ENCODE measurements at regions not wholly inside any gene's neighbourhood (a gene's known extent, or its start where the extent isn't known, plus 50 kb on each side); places are given as distances from the start of the nearest gene placed in this dataset.
A peak's percentile ranks its signal among the peaks of the same experiment; 100 is the strongest.

GRCh38 chr2:145020694-145021093, 500.8 kb upstream of the ZEB2 start:
- Histone ChIP-seq H3K4me3 (ENCODE audit: low read length) (no peak overlapping the region), H3K36me3 (ENCODE audit: insufficient read depth, low read length) (no peaks in the 10 kb centered on the region), H3K4me1 (ENCODE audit: control insufficient read depth, insufficient read depth, low read length) (peaks cover 12% of the 10 kb centered on the region), H3K4me2 (ENCODE audit: low read length) (no peak overlapping the region), H3K9ac (ENCODE audit: low read depth, low read length) (no peak overlapping the region), H3K9me3 (replicated peaks; ENCODE audit: low read length) (no peaks in the 10 kb centered on the region), H3K27me3 (ENCODE audit: control insufficient read depth, insufficient read depth, low read length) (no peaks in the 10 kb centered on the region)

DNA sequence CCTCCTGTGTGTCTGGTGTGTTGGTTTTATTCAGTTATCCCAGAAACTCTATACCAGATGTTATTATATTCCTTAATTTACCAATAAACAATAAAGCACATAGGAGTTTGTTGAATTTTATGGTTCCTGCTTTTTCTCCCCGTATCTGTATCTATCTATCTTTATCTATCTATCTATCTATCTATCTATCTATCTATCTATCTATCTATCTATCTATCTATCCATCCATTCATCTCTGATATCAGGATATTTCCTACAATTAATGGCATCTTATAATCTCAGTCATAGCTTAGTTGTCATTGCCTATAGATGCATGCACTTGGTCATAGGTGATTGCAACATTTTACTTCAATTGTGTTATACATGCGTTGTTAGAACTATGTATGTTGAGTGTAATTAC, 500.2 kb upstream of the ZEB2 start:
- no peak overlapping the region for H3K4me3 ChIP-seq (ENCODE audit: low read length)
- H3K4me2 ChIP-seq (ENCODE audit: low read length), result no peak overlapping the region
- no peaks in the 10 kb centered on the region for H3K9me3 ChIP-seq (replicated peaks; ENCODE audit: low read length)
- H3K36me3 ChIP-seq (ENCODE audit: insufficient read depth, low read length), result no peaks in the 10 kb centered on the region
- H3K27me3 ChIP-seq (ENCODE audit: control insufficient read depth, insufficient read depth, low read length), result no peaks in the 10 kb centered on the region
- peaks cover 17% of the 10 kb centered on the region for H3K4me1 ChIP-seq (ENCODE audit: control insufficient read depth, insufficient read depth, low read length)
- H3K9ac ChIP-seq (ENCODE audit: low read depth, low read length), result no peak overlapping the region

DNA sequence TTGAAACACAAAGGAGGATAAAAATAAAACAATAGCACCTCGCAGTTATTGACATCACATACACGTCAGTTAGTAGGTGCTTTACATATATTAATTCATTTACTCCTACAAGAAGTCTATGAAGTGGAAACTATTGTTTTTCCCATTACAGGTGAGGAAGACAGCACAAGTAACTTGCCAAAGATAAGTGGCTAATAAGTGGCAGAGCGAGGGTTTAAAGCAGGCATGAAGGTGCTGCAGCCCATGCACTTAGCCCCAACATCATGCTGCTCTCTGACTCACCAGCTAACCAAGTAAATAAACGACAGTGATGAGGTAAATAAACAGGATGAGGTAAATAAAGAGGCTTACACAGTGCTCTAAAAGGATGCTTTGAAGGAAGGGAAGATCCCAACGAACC, 498.6 kb upstream of the ZEB2 start:
- Histone ChIP-seq H3K4me3 (ENCODE audit: low read length) (no peak overlapping the region), H3K27me3 (ENCODE audit: control insufficient read depth, insufficient read depth, low read length) (no peaks in the 10 kb centered on the region)

DNA sequence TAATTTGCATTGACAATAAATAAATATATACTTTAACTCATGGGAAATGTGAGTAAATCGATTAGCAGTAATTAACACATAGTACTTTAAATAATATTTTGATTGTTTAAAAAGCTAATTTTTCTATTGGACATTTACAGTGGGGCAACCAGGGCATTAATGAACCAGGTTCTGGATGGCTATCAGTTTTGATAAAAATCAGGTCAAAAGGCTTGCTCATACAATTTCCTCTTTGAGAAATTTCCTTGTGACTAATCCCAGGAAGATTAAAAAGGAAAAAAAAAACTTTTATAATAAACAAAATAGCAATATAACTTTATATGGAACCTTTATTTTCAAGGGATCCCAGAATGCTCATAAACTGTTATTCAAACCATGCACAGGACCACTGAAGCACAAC, 497.2 kb upstream of the ZEB2 start:
- Histone ChIP-seq H3K4me3 (ENCODE audit: low read length) (no peak overlapping the region), H3K36me3 (ENCODE audit: insufficient read depth, low read length) (no peaks in the 10 kb centered on the region), H3K4me1 (ENCODE audit: control insufficient read depth, insufficient read depth, low read length) (peaks cover 26% of the 10 kb centered on the region), H3K9me3 (replicated peaks; ENCODE audit: low read length) (no peaks in the 10 kb centered on the region), H3K9ac (ENCODE audit: low read depth, low read length) (no peak overlapping the region), H3K27me3 (ENCODE audit: control insufficient read depth, insufficient read depth, low read length) (no peaks in the 10 kb centered on the region), H3K4me2 (ENCODE audit: low read length) (no peak overlapping the region)

More for the DNA sequence above, 498.6 kb upstream of the ZEB2 start:
- Histone ChIP-seq H3K4me1 (ENCODE audit: control insufficient read depth, insufficient read depth, low read length) (peaks cover 18% of the 10 kb centered on the region), H3K9me3 (replicated peaks; ENCODE audit: low read length) (no peaks in the 10 kb centered on the region), H3K9ac (ENCODE audit: low read depth, low read length) (no peak overlapping the region), H3K4me2 (ENCODE audit: low read length) (no peak overlapping the region), H3K36me3 (ENCODE audit: insufficient read depth, low read length) (no peaks in the 10 kb centered on the region)

- Histone ChIP-seq H3K4me3 (ENCODE audit: low read length) (no peak overlapping the region), H3K36me3 (ENCODE audit: insufficient read depth, low read length) (no peaks in the 10 kb centered on the region), H3K27me3 (ENCODE audit: control insufficient read depth, insufficient read depth, low read length) (no peaks in the 10 kb centered on the region), H3K4me2 (ENCODE audit: low read length) (no peak overlapping the region), H3K9me3 (replicated peaks; ENCODE audit: low read length) (no peaks in the 10 kb centered on the region), H3K4me1 (ENCODE audit: control insufficient read depth, insufficient read depth, low read length) (peaks cover 25% of the 10 kb centered on the region), H3K9ac (ENCODE audit: low read depth, low read length) (no peak overlapping the region)
Measured at GRCh38 chr2:145016711-145017110, 496.8 kb upstream of the ZEB2 start.

- H3K4me1 ChIP-seq (ENCODE audit: control insufficient read depth, insufficient read depth, low read length), result peaks cover 28% of the 10 kb centered on the region
- no peaks in the 10 kb centered on the region for H3K9me3 ChIP-seq (replicated peaks; ENCODE audit: low read length)
- H3K27me3 ChIP-seq (ENCODE audit: control insufficient read depth, insufficient read depth, low read length), result no peaks in the 10 kb centered on the region
- H3K36me3 ChIP-seq (ENCODE audit: insufficient read depth, low read length), result no peaks in the 10 kb centered on the region
- H3K4me2 ChIP-seq (ENCODE audit: low read length), result no peak overlapping the region
- H3K4me3 ChIP-seq (ENCODE audit: low read length), result no peak overlapping the region
- H3K9ac ChIP-seq (ENCODE audit: low read depth, low read length), result no peak overlapping the region
Measured at GRCh38 chr2:145015561-145015960, 495.6 kb upstream of the ZEB2 start.

- no peak overlapping the region for H3K9ac ChIP-seq (ENCODE audit: low read depth, low read length)
- no peak overlapping the region for H3K4me3 ChIP-seq (ENCODE audit: low read length)
- peaks cover 35% of the 10 kb centered on the region for H3K4me1 ChIP-seq (ENCODE audit: control insufficient read depth, insufficient read depth, low read length)
- H3K4me2 ChIP-seq (ENCODE audit: low read length), result peak overlapping the region; percentile 51
- H3K9me3 ChIP-seq (replicated peaks; ENCODE audit: low read length), result no peaks in the 10 kb centered on the region
- H3K27me3 ChIP-seq (ENCODE audit: control insufficient read depth, insufficient read depth, low read length), result no peaks in the 10 kb centered on the region
- no peaks in the 10 kb centered on the region for H3K36me3 ChIP-seq (ENCODE audit: insufficient read depth, low read length)
Measured at GRCh38 chr2:145012806-145013205, 492.9 kb upstream of the ZEB2 start.

DNA sequence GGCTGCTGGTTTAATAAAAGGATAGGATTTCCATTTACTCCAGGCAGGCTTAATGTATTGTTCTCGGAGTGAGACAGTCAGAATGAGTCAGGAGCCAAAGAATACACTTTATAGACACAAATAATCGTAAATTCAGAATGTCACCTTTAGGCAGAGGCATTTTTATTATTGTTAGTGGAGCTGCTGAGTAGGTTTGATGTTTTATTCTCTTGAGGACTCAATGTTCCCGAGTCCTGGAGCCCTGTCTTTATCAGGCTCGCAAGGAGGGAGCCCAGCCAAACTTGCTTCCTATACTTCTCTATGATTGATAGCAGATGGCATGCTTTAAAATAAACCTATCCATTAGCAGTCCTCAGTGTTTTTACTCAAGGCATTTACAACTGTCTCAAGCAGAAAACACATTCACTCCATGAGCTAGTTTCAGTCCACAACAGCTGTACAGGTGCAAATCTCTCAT, 492.3 kb upstream of the ZEB2 start:
- peaks cover 39% of the 10 kb centered on the region for H3K4me1 ChIP-seq (ENCODE audit: control insufficient read depth, insufficient read depth, low read length)

GRCh38 chr2:145010635-145011034, 490.7 kb upstream of the ZEB2 start:
- no peak overlapping the region for H3K4me3 ChIP-seq (ENCODE audit: low read length)
- no peak overlapping the region for H3K4me2 ChIP-seq (ENCODE audit: low read length)
- H3K27me3 ChIP-seq (ENCODE audit: control insufficient read depth, insufficient read depth, low read length), result no peaks in the 10 kb centered on the region
- H3K4me1 ChIP-seq (ENCODE audit: control insufficient read depth, insufficient read depth, low read length), result peaks cover 45% of the 10 kb centered on the region
- H3K36me3 ChIP-seq (ENCODE audit: insufficient read depth, low read length), result no peaks in the 10 kb centered on the region
- H3K9ac ChIP-seq (ENCODE audit: low read depth, low read length), result no peak overlapping the region
- H3K9me3 ChIP-seq (replicated peaks; ENCODE audit: low read length), result no peaks in the 10 kb centered on the region

More for the DNA sequence above, 492.3 kb upstream of the ZEB2 start:
- H3K27me3 ChIP-seq (ENCODE audit: control insufficient read depth, insufficient read depth, low read length), result no peaks in the 10 kb centered on the region
- no peak overlapping the region for H3K4me3 ChIP-seq (ENCODE audit: low read length)
- H3K4me2 ChIP-seq (ENCODE audit: low read length), result peak overlapping the region; percentile 51
- no peaks in the 10 kb centered on the region for H3K36me3 ChIP-seq (ENCODE audit: insufficient read depth, low read length)
- no peak overlapping the region for H3K9ac ChIP-seq (ENCODE audit: low read depth, low read length)
- H3K9me3 ChIP-seq (replicated peaks; ENCODE audit: low read length), result no peaks in the 10 kb centered on the region

DNA sequence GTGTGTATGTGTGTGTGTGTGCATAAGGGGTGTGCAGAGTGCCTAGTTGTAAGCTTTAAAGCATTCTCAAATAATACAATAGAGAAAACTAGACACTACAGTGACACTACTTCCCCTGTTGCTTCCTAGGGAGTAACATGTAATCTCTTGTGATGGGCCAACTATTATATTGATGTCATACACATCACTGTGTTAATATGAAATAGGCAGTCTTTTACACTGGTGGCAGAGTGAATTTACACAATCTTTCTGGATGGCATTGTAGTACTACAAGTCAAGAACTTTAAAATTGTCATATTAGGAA, 488.0 kb upstream of the ZEB2 start:
- H3K36me3 ChIP-seq (ENCODE audit: insufficient read depth, low read length), result no peaks in the 10 kb centered on the region
- H3K4me2 ChIP-seq (ENCODE audit: low read length), result peak overlapping the region; percentile 69
- H3K9ac ChIP-seq (ENCODE audit: low read depth, low read length), result peak overlapping the region; percentile 82
- H3K4me1 ChIP-seq (ENCODE audit: control insufficient read depth, insufficient read depth, low read length), result peaks cover 35% of the 10 kb centered on the region
- H3K4me3 ChIP-seq (ENCODE audit: low read length), result peak overlapping the region; percentile 48
- no peaks in the 10 kb centered on the region for H3K9me3 ChIP-seq (replicated peaks; ENCODE audit: low read length)
- no peaks in the 10 kb centered on the region for H3K27me3 ChIP-seq (ENCODE audit: control insufficient read depth, insufficient read depth, low read length)

GRCh38 chr2:145007093-145007959, 487.4 kb upstream of the ZEB2 start:
- peak overlapping the region; percentile 82 for H3K9ac ChIP-seq (ENCODE audit: low read depth, low read length)
- no peaks in the 10 kb centered on the region for H3K9me3 ChIP-seq (replicated peaks; ENCODE audit: low read length)
- H3K4me1 ChIP-seq (ENCODE audit: control insufficient read depth, insufficient read depth, low read length), result peaks cover 29% of the 10 kb centered on the region
- H3K36me3 ChIP-seq (ENCODE audit: insufficient read depth, low read length), result no peaks in the 10 kb centered on the region
- no peaks in the 10 kb centered on the region for H3K27me3 ChIP-seq (ENCODE audit: control insufficient read depth, insufficient read depth, low read length)
- peak overlapping the region; percentile 48 for H3K4me3 ChIP-seq (ENCODE audit: low read length)
- H3K4me2 ChIP-seq (ENCODE audit: low read length), result peak overlapping the region; percentile 69

GRCh38 chr2:145002624-145003023, 482.7 kb upstream of the ZEB2 start:
- no peaks in the 10 kb centered on the region for H3K27me3 ChIP-seq (ENCODE audit: control insufficient read depth, insufficient read depth, low read length)
- H3K9ac ChIP-seq (ENCODE audit: low read depth, low read length), result no peak overlapping the region
- no peaks in the 10 kb centered on the region for H3K9me3 ChIP-seq (replicated peaks; ENCODE audit: low read length)
- H3K4me3 ChIP-seq (ENCODE audit: low read length), result no peak overlapping the region
- H3K36me3 ChIP-seq (ENCODE audit: insufficient read depth, low read length), result no peaks in the 10 kb centered on the region
- no peak overlapping the region for H3K4me2 ChIP-seq (ENCODE audit: low read length)
- peaks cover 17% of the 10 kb centered on the region for H3K4me1 ChIP-seq (ENCODE audit: control insufficient read depth, insufficient read depth, low read length)

All from skeletal muscle satellite cell (primary cell).